ENCODE measurements at regions not wholly inside any gene's neighbourhood (a gene's known extent, or its start where the extent isn't known, plus 50 kb on each side); places are given as distances from the start of the nearest gene placed in this dataset.
"Not testable (repeated sequence)": the region's sequence is repeated elsewhere in the genome, so short reads cannot be mapped to it uniquely, and the experiment has no call there.

DNA sequence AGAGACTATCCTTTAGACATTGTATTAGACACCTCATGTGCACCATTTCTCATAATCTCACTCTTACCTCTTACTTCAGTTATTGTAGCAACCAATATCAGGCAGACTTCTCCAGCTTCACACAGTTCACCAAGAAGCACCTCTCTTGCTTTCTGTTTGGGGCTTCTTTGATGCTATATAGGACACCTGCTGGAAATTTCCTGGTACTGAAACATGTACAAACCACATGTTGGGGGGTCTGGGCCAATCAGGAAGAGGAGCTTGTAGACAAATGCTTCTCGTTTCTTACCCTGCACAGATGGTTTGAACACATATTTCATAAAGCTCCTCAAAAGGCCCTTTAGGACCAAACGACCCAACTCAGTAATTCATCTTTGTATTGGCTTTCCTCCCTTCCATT, 212.1 kb downstream of the IZUMO3 start:
- DNase-seq = no peak

DNA sequence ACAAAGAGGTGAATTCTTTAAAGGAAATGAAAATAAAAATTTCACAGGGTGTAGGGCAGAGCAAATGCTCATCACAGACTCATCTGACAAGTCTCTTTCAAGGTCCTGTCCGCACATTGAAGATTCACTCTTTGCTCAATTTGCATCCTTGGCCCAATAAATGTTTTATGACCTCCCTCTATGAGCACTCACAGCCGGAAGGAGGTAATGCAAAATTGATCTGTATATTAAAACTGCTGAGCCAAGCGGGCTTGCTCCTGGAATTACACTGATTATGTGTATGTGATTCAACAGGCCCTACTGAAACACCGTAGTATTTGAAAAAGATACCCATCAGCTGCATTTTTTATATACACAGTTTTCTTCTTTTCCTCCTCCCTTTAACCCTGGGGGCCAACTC, 246.8 kb downstream of the IZUMO3 start:
- DNase-seq = no peak

DNA sequence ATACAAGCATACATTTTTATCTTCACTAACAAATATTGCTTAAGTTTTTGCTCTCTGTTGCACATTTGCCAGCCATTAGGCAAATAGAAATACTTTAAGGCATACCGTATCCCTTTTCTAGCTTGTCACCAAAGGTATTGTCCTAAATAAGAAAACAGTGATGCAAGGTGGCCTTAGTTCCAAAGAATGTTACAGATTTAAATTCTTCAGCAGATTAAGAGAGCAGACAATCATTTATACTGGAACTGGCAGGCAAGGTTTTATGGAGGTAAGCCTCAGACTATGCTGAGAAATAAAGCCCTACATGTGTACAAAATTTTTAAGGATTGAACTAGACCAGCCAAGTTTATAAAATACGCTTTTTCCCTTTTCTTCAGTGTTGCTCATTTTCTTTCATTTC, 247.8 kb downstream of the IZUMO3 start:
- no peak for DNase-seq

DNA sequence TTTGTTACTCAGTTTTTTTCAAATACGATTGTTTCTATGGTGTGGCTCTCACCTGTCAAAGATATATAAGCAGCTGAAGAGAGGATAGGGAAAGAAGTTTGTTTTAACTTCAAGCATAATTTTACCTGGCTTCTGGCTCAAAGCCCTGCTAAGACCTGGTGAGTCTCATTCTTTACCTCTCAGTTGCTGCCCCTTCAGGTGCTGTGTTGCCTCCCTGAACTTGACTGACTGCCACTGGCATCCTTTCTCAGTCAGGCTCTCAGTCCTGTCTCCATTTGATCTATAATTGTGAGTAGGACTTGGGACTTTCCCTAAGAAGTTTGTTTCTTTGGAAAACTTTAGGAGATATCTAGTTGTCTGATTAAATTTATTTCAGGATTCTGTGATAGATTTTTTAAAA, 249.6 kb downstream of the IZUMO3 start:
- DNase-seq = no peak

DNA sequence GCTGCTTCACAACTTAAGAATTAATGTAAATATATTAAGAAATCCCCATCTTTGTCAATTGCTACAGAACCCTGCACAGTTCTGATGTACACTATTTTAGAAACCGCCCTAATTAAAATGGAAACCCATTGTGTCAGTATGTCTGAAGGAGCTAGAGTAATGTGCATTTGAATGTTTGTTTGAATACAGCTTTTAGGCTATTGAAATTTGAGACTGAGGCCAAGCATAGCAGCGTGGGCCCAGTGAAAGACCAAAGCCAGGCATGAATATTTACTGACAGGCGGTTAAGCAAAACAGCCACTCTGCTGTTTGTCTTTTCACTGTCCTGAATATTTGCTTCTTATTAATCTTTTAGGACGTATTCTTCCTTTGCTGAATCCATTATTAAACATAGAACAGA, 252.3 kb downstream of the IZUMO3 start:
- DNase-seq = no peak

DNA sequence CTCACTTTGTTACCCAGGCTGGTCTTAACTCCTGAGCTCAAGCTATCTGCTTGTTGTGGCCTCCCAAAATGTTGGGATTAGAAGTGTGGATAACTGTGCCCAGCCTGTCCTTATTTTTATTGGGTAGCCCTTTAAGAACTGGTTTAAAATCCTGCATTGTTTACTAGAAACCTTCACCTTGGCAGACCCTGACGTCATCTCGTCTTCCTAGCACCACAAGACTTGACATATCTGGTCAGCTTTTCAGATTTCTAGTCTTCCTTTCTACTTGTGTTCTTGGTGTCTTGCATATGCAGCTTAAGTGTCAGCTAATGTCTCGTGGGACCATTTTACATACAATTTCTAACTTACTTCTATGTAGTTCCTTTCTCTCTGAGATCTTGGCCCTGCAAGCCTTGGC, 258.9 kb downstream of the IZUMO3 start:
- no peak for DNase-seq

DNA sequence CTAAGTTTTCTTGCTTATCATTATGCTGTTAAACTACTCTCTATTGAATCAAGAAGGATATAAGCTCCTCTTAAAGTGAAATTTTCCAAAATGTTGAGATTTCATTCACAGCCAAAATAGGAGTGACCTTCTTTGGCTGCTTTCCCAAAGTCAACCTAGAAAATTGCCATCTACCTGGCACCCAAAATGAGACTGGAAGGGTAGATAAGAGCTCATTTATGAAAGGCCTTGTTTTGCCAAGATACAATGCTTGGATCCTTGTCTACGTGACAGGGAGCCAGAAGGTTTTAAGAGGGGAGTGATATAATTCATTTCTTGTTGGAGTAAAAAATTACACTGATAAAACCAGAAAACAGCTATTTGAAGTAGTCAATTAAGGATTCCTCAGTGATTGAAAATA, 287.1 kb downstream of the IZUMO3 start:
- no peak for DNase-seq

DNA sequence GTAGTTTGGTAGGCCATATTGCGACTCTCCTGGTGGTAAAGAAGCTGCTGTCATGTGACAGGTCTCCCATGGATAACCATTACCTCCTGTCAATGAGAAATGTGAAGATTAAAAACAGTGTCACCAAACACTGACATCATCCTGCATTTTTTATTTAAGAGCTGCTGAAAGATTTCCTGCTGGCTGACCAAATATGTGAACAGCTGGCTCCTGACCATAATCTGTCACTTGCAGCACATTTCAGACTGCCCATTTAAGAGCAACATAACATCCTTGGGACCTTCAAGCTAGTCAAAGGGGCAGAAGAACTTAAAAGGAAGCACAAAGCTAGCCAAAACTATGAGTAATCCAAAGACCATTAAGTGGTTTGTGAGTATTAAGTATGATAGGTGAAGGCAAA, 288.0 kb downstream of the IZUMO3 start:
- DNase-seq = no peak

DNA sequence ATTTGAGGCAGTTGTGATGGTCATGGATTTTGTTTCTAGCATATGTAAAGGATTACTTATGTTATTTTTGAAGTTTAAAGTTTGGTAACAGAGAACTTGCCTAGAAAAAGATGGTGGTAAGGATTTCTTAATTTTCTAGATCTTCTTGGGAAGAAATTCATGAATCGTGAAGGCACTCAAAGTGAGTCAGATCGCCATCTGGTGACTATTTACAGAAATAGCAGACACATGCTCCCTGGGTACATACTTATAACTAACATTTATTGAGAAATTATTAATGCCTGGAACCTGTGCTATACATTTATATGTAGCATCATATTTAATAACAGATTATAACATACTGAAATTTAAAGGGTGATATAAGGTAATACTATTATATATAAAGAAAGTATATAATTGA, 299.7 kb downstream of the IZUMO3 start:
- peak; percentile 42 for DNase-seq

DNA sequence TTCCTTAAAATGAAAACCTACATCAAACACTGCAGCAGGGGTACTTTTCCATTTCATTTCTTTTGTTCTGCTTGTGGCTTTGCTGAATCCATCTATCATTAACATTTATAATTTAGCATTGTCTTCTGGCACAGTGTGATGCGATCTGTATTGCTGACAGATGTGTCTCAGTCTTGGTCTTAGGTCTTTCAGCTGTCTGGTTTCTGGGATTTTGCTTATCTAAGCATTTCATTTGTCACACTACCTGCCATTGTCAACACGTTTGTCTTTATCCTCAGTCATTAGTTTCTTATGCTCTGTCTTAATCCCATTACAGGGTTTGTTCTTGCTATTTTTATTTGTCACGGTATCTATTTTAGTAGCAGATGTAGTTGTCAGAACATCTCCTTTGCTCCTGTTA, 303.1 kb downstream of the IZUMO3 start:
- DNase-seq = no peak

DNA sequence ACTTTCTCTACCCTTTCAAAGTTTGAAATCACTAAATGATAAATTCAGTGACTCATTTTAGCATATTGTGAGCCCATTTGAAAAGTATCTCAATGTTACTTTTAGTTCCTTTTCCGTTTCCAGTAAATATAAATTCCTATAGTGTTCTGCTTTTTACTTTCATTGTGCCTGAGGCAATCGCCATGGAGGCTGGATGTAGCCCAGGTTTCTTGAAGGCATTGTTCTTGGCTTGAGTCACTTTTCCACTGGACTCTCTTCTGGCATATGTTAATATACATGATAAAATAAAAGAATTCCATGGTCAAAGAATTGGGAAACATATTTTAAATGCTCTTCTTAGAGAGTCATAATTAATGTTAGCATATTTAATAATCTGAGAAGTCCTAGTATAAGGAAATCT, 327.0 kb downstream of the IZUMO3 start:
- no peak for DNase-seq

DNA sequence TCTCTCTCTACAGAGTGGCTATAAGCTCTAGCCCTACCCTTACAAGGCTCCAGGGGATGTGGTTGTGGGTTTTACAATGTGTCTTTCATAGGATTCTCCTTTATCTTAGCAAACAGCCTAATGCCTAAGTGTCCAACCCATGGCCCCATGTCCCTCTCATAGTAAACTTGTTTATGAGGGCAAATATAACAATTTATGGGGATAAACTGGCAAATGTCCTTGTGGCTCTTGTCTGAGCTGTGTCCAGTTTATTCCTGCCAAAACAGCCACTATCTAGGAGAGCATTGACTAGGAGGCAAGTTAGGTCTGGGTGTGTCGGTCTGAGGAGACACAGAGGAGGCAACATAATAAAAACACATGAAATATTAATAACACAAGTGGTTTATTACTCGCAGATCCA, 335.1 kb downstream of the IZUMO3 start:
- no peak for DNase-seq

DNA sequence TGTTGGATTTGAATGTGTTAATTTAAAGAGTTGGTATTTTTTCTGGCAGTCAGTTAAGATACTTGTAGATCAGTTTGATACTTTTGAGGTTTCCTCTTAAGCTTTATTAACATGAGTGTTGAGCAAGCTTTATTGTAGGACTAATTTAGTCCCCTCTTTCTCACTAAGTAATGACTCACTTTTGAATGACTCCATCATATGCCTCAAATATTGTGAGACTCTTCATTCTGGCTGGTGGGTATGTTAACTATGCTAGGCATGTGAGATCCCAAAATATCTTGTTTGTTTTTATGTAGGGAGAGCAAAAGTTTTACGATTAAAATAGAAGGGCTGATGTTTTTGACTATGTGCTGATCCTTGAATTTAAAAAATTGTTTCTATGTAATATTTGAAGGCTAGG, 355.7 kb downstream of the IZUMO3 start:
- no peak for DNase-seq

DNA sequence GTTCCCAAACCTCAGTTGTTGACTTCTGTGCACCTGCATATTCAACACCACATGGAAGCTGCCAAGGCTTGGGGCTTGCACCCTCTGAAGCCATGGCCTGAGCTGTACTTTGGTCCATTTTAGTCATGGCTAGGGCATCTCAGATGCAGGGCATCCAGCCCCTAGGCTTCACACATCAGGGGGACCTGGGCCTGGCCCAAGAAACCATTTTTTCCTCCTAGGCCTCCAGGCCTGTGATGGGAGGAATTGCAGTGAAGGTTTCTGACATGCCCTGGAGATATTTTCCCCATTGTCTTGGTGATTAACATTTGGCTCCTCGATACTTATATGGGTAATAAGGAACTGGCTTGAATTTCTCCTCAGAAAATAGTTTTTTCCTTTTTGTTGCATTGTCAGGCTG, 354.5 kb upstream of the ELAVL2 start:
- DNase-seq = not testable (repeated sequence)

DNA sequence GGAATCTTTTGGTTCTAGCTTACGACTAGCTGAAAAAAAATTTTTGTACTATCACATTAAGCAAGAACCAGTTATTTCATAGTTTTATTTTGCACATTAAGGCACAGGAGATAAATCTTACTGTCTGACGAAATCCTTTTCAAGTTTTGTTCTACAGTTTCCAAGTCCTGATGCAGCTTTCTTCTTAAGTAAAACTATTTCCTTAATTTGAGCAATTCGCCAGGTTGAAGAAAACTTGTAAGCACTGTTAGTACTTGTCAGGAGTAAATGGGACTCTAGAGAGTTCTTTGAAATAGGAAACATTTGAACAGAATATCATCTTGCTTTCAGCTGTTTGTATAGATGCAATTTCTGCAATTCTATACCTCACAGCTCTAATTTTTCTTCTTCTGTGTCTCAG, 318.8 kb upstream of the ELAVL2 start:
- no peak for DNase-seq

DNA sequence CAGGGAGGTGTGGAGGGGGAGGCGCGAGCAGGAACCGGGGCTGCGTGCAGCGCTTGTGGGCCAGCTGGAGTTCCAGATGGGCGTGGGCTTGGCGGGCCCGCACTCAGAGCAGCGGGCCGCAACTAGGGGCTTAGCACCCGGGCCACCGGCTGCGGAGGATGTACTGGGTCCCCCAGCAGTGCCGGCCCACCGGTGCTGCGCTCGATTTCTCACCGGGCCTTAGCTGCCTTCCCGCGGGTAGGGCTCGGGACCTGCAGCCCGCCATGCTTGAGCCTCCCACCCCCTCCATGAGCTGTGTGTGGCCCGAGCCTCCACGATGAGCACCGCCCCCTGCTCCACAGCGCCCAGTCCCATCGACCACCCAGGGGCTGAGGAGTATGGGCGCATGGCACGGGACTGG, 309.0 kb upstream of the ELAVL2 start:
- DNase-seq = not testable (repeated sequence)

DNA sequence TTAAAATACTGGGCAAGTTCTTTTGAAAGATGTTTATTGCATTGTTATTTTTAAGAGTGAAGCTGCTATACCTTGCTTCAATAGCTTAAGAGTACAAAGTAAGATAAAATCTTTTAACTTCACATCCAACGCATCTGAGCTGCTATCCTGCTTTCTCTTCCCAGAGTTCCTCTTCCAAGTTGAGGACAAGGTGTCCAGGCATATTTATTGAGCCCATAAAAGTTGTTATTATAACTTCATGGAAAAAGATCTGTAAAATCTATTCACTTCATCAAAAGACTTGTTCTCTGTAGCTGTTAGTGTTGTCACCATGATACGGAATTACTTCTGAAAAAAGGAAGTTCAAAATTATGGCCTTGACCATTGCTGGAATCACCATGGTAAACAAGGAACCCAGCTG, 306.2 kb upstream of the ELAVL2 start:
- no peak for DNase-seq

DNA sequence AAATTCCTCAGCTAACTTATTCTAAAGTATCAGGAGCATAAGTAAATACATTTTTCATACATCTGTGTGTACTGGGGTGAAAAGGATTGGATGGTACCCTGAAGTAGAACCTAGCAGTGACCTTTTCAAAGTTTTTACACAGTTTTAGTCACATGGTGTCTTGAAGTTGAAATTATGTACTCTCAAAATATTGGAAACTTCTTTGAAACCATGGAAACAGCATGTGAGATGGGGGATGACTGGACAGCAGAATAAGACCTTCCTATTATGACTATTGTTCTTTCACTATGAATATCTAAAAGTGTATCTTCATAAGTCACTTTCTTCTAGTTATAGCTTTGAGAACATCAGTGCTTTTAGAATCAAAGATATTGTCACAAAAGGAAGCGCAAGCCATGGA, 301.5 kb upstream of the ELAVL2 start:
- no peak for DNase-seq

DNA sequence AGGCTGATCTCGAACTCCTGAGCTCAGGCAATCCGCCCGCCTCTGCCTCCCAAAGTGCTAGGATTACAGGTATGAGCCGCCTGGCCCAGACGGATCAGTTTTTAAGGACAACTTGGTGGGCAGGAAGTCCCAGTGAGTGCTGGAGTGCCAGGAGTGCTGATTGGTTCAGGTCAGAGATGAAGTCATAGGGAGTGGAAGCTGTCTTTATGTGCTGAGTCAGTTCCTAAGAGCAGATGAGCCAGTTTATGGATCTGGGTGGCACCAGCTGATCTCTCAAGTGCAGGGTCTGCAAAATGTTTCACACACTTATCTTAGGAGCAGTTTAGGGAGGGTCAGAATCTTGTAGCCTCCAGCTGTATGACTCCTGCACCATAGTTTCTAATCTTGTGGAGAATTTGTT, 292.1 kb upstream of the ELAVL2 start:
- no peak for DNase-seq

DNA sequence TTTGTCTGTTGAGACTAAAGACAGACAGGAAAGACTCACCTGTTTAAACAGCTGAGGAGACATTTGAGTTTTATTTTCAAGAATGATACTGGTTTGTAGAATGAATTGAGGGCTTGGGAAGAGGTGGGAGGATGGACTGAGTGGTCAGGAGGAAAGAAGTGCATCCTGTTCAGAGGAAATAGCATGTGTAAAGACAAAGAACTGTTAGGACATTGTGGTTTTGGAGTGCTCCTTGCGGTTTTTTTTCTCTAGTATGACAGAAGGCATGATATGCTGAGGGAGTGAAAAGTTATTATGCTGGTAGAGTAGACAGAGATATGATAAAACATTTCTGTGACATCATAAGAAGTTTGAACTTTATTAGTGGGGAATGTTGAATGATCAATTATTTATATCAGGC, 270.7 kb upstream of the ELAVL2 start:
- DNase-seq = no peak

DNA sequence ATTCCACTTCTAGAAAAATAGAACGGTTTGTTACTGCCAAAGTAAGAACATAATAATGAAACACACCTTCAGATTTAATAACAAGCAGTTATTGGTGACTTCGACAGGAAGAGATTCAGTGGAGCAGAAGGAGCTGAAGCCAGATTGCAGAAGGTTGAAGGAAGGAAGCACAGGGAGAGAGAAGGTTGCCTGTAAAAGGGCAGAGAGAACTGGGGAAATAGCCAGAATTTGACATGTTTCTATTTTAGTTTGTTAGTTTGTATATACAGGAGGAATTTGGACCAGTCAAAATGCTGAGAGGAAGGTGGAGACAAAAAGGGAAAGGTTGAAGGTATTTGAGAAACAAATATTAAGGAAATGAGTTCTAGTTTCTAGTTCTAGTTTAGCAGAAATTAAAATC, 269.2 kb upstream of the ELAVL2 start:
- no peak for DNase-seq

DNA sequence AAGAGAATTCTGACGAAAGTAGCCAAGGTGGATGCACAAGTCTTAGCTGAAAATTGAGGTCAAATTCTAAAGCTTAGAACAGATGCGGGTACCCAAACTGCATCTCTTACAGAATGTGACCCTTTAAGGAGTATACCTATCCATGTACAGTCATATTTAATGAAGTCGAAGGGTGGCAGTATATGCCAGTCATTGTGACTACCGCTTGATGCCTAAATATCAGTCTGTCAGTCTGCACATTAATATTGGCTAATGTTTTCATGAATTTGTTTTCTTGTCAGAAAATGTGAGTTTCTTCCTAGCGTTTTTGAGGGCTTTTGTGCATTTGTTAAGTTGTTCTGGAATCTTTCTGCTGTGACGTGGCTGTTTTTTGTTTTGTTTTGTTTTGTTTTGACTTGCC, 264.5 kb upstream of the ELAVL2 start:
- no peak for DNase-seq

DNA sequence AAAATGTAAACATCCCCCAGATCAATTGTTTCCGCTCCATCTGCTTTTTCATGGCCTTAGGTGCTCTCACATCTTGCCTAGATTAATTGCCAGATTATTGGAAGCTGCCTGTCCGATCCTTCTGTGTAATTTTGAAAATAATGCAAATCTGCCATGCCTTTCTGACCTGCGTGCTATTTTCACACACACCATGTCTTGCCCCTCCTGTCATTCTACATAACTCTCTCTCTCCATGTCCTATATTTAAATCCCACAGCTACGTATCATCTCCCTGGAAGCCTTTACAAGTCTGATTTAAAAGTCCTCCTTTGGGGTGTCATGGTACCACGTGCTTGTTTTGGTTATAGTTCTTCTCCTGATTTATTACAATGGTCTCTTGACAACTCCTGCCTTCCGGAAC, 247.6 kb upstream of the ELAVL2 start:
- DNase-seq = no peak

DNA sequence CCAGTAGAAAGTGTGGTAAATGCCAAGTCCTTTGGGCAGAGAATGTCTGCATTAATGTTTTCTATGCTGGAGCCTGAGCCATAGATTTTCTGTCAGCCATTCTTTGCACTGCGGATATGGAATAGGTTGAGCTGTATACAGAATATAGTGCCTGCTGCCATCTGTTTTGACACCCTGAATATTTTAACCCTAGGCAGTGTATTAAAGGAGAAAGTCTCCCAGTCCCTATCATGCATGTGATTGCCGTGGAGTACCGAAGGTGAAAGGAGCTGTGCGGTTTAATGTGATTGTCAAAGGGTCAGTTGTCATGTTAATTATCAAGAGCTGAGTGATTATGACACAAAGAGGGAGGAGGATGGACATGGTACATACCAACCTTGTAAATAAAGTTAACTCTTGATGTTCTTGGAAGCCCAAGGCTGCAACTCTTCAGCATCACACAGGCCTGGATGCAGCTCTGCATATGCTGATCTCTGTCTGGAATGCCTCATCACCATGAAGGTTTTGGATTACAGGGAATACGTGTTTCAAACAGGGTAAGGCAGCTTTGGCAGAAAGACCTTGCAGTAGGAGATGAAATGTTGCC, 247.1 kb upstream of the ELAVL2 start:
- no peak for DNase-seq

DNA sequence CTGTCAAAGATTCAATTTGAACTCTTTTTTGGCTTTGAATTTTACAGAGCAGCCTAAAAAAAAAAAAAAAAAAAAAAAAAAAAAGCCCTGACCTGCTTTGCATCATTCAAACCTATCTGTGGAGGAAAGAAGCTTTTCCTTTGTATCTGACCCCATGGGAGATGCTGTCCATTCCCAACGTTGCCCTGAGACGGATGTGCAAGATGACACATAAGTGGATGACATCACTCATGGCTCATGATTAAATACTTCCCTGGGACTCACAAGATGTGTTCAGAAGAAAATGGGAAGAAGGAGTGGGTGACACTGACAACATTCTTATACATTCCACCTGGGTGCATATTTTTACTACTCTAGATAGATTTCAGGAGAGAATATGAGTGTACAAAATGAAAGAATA, 245.7 kb upstream of the ELAVL2 start:
- DNase-seq = no peak

DNA sequence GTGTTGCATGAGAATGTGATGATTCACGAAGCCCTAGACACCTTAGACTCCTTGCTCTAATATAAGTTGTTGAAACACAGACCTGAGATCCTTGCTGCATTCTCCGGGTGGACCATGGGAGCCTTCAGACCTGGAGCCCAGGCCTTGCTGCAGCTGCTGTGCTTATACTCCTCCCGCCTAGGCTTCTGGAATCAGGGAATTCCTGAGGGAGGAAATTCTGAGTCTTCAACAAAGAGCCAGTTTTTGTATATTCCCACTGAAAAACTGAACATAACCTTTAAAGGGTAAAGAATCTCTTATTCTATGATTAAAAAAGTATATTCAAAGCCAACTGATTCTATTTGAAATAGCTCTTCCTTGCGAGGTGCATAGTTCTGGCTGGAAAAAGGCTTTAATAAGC, 245.1 kb upstream of the ELAVL2 start:
- DNase-seq = no peak
